ENCODE measurements at regions not wholly inside any gene's neighbourhood (a gene's known extent, or its start where the extent isn't known, plus 50 kb on each side); places are given as distances from the start of the nearest gene placed in this dataset.
"Not testable (repeated sequence)": the region's sequence is repeated elsewhere in the genome, so short reads cannot be mapped to it uniquely, and the experiment has no call there.

GRCh38 chr10:28366994-28367393, 64.1 kb upstream of the MPP7 start:
- DNase-seq (ENCODE audit: low read depth) = no peak
- no peak overlapping the region for H3K4me3 ChIP-seq (ENCODE audit: low read depth, low read length)
- TF ChIP-seq MYC (IDR thresholded peaks at IDR 0.05; ENCODE audit: low read depth, low read length) (no peak), POLR2A (IDR thresholded peaks at IDR 0.05; ENCODE audit: extremely low read depth, insufficient read length) (no peak), CTCF (IDR thresholded peaks at IDR 0.05; ENCODE audit: low read depth, low read length) (no peak), MAX (IDR thresholded peaks at IDR 0.05; ENCODE audit: low read depth, low read length) (no peak)

GRCh38 chr10:28367413-28367812, 64.5 kb upstream of the MPP7 start:
- no peak for DNase-seq (ENCODE audit: low read depth)
- H3K4me3 ChIP-seq (ENCODE audit: low read depth, low read length) = no peak overlapping the region

GRCh38 chr10:28367929-28368484, 65.1 kb upstream of the MPP7 start:
- peak; percentile 30 for DNase-seq (ENCODE audit: low read depth)
- TF ChIP-seq CTCF (IDR thresholded peaks at IDR 0.05; ENCODE audit: low read depth, low read length) (no peak), MYC (IDR thresholded peaks at IDR 0.05; ENCODE audit: low read depth, low read length) (no peak), POLR2A (IDR thresholded peaks at IDR 0.05; ENCODE audit: extremely low read depth, insufficient read length) (no peak), MAX (IDR thresholded peaks at IDR 0.05; ENCODE audit: low read depth, low read length) (no peak)
- no peak overlapping the region for H3K4me3 ChIP-seq (ENCODE audit: low read depth, low read length)

More at GRCh38 chr10:28367413-28367812, 64.5 kb upstream of the MPP7 start:
- TF ChIP-seq MAX (IDR thresholded peaks at IDR 0.05; ENCODE audit: low read depth, low read length) (no peak), MYC (IDR thresholded peaks at IDR 0.05; ENCODE audit: low read depth, low read length) (no peak), CTCF (IDR thresholded peaks at IDR 0.05; ENCODE audit: low read depth, low read length) (no peak)

- DNase-seq (ENCODE audit: low read depth) = no peak
- TF ChIP-seq MYC (IDR thresholded peaks at IDR 0.05; ENCODE audit: low read depth, low read length) = no peak
- TF ChIP-seq CTCF (IDR thresholded peaks at IDR 0.05; ENCODE audit: low read depth, low read length) = no peak
- TF ChIP-seq POLR2A (IDR thresholded peaks at IDR 0.05; ENCODE audit: extremely low read depth, insufficient read length) = no peak
- no peak for TF ChIP-seq MAX (IDR thresholded peaks at IDR 0.05; ENCODE audit: low read depth, low read length)
- H3K4me3 ChIP-seq (ENCODE audit: low read depth, low read length) = no peak overlapping the region
These were observed 67.4 kb upstream of the MPP7 start for GRCh38 chr10:28370107-28370835.

GRCh38 chr10:28371638-28372037, 68.8 kb upstream of the MPP7 start:
- DNase-seq (ENCODE audit: low read depth); H3K4me3 ChIP-seq (ENCODE audit: low read depth, low read length): not testable (repeated sequence)

GRCh38 chr10:28374036-28374435, 71.2 kb upstream of the MPP7 start:
- TF ChIP-seq CTCF (IDR thresholded peaks at IDR 0.05; ENCODE audit: low read depth, low read length) = no peak
- TF ChIP-seq MYC (IDR thresholded peaks at IDR 0.05; ENCODE audit: low read depth, low read length) = no peak
- TF ChIP-seq POLR2A (IDR thresholded peaks at IDR 0.05; ENCODE audit: extremely low read depth, insufficient read length) = no peak
- TF ChIP-seq MAX (IDR thresholded peaks at IDR 0.05; ENCODE audit: low read depth, low read length) = no peak
- DNase-seq (ENCODE audit: low read depth) = no peak
- no peak overlapping the region for H3K4me3 ChIP-seq (ENCODE audit: low read depth, low read length)

Measured in NB4 (cell line).